HG02884 (cell line): ENCODE measurements at regions not wholly inside any gene's neighbourhood (a gene's known extent, or its start where the extent isn't known, plus 50 kb on each side); places are given as distances from the start of the nearest gene placed in this dataset.

Experiments used
- ATAC-seq: cut with Tn5 transposase; IDR thresholded peaks from one replicate; pipeline ENCODE4 v1.9.1; 2021; ENCODE audit warnings: mild to moderate bottlenecking, moderate library complexity; ENCODE audit not compliant: unreplicated experiment

- no peak for ATAC-seq
Observed at GRCh38 chr4:83679692-83680091, 143.8 kb downstream of the GPAT3 start.

- no peak for ATAC-seq
Observed at GRCh38 chr4:83679254-83679653, 143.3 kb downstream of the GPAT3 start.

GRCh38 chr4:83677656-83678055, 141.7 kb downstream of the GPAT3 start:
- ATAC-seq = no peak

GRCh38 chr4:83664741-83665140, 128.8 kb downstream of the GPAT3 start:
- no peak for ATAC-seq

- no peak for ATAC-seq
Observed at GRCh38 chr4:83664071-83664470, 128.2 kb downstream of the GPAT3 start.

- no peak for ATAC-seq
Observed at GRCh38 chr4:83662204-83662603, 126.3 kb downstream of the GPAT3 start.

GRCh38 chr4:83661359-83661758, 125.5 kb downstream of the GPAT3 start:
- ATAC-seq = no peak

GRCh38 chr4:83660578-83660977, 124.7 kb downstream of the GPAT3 start:
- no peak for ATAC-seq

GRCh38 chr4:83658806-83659205, 122.9 kb downstream of the GPAT3 start:
- ATAC-seq = no peak

GRCh38 chr4:83657336-83657735, 121.4 kb downstream of the GPAT3 start:
- ATAC-seq = no peak
